ENCODE measurements at regions not wholly inside any gene's neighbourhood (a gene's known extent, or its start where the extent isn't known, plus 50 kb on each side); places are given as distances from the start of the nearest gene placed in this dataset.

DNA sequence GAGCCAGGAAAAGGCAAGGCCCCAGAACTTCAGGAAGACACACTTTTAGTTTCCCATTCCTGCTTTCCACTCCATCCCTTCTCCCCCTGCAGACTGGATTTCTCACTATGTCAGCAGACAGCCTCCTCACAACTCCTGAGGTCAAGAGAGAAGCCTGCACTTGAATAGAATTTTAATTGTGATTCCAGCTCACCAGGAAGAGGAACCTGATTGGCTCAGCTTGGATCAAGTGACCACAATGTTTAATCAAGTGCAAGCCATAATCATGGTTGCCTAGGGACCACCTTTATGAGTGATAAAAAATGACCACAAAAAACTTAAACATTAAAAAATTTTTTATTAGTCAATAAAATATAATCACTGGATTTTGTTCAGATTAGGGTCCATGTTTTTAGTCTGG lies 244.7 kb upstream of the RHOBTB1 start:
- TF ChIP-seq EZH2phosphoT487 (IDR thresholded peaks at IDR 0.05; ENCODE audit: insufficient read depth, low read depth) (no peak), EZH2 (IDR thresholded peaks at IDR 0.05; ENCODE audit: insufficient read depth, poor library complexity, severe bottlenecking) (no peak)
